Right renal pelvis (tissue), 4 donors: ENCODE measurements at regions not wholly inside any gene's neighbourhood (a gene's known extent, or its start where the extent isn't known, plus 50 kb on each side); places are given as distances from the start of the nearest gene placed in this dataset.
"Not testable (repeated sequence)": the region's sequence is repeated elsewhere in the genome, so short reads cannot be mapped to it uniquely, and the experiment has no call there.

Source experiments
- DNase-seq, 4 donors: peaks; one replicate each; pipeline ENCODE4 v3.0.0-alpha.2; 2013; ENCODE audit warnings: low read depth in 4 of 4, low spot score in 3 of 4, missing footprints in 1 of 4

DNA sequence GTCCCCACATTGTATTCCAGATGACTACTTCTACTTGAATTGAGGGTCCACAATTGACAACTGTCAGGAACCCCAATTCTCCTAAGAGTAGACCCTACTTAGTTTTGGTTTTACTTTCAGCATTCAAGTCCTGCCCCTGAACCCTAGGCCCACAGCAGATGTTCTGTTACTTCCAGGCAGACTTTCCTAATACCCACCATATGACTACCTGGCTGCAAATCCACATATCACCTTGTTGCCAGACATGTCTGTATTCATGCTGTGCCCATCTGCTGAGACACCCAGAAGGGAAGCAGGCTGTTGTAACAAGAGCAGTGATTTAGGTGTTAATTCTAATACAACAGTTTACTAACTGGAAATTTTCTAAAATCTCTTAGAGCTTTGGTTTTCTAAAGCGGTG lies 235.1 kb upstream of the CCDC54 start:
- DNase-seq, result no peak

DNA sequence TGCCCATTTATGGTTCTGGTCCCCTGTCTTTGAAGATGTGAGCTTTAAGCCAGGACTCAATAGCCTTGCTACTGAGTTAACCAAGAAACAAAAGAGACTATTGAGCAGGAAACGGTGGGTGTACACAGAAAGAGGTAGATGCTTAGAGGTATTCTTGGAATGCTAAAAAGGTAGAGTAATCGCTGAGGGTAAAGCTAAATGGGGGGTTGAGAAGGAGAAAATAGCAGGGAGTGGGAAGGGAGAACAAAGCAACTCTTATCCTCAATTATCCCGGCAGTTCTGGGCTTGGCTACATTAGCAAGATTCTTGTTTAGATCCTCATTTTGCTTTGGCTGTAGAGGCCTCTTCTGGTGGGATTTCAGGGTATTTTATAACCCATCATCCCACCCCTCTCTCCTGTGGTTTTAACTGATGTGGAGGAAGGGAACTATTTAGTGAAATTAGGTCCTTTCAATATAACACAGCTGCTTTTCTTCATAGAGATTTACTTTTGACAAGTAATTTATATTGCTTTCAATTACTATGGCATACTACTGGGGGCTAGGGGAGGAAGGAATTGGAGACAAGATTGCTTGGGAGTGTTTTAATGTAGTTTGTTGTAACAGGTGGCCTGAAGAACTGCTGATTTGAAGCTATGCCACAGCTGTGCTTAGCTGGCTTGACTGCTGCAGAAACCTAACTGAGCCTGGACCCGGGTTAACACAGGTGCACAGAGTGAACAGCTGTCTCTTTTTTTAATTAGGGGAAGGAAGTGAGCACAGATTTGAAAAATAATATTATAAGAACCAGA lies 234.3 kb upstream of the CCDC54 start:
- peak in 2 of 4 donors; percentile 34 to 35 for DNase-seq

DNA sequence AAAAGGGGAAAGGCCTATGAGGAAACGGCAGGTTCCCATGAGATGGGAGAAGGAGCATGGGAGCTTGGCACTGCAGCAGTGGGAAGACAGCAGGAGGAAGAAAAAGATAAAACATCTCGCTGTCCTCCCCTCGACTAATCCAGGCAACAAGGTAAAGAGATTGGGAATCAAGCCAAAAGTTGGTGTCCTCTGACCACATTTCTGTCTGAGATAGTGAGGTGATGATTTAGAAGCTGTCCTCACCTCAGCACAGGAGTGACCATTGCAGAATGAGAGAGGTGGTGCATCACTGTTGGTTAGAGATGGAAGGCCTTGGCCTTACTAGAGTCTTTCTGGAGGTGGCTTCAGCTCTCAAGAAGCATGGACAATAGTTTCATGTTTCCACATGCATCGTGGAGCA lies 226.6 kb upstream of the CCDC54 start:
- DNase-seq, result no peak

DNA sequence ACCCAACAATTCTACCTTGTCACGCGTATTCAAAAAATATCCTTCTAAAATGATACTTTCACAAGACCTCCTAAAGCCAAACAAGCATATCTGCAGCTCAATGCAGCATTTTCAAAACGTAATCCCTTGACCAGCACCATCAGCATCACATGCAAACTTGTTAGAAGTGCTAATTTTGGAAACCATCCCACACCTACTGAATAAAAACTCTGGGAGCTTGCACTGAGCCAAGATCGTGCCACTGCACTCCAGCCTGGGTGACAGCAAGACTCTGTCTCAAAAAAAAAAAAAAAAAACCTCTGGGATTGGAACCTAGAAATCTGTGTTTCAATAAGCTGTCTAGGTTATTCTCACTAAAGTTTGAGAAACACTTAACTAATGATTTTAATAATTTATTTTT lies 223.3 kb upstream of the CCDC54 start:
- no peak for DNase-seq

DNA sequence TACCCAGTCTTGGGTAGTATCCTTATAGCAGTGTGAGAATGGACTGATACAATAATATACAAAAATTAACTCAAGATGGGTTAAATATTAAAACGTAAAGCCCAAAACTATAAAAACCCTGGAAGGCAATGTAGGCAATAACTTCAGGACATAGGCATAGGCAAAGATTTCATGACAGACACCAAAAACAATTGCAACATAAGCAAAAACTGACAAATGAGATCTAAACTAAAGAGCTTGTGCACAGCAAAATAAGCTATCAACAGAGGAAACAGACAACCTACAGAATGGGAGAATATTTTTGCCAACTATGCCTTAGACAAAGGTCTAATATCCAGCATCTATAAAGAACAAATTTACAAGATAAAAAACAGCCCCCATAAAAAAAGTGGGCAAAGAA lies 204.8 kb upstream of the CCDC54 start:
- DNase-seq, result no peak

DNA sequence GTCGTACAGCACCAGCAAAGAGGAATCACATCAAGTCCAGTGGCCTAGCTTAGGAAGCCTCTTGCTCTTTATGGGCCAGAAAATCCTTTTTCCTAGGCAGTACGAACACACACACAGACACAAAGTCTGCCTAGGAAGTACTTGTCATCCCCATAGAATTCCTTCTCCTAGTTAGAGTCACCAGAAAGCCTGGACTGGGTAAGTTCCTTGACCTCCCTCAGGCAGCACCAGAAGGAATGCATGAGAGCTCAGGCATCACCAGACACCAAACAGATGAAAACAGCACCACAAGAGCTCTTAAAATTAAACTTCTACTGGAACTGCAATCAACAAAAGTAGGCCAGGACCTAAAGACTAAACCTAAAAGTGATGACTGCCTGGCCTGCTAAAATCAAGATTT lies 192.9 kb upstream of the CCDC54 start:
- no peak for DNase-seq

DNA sequence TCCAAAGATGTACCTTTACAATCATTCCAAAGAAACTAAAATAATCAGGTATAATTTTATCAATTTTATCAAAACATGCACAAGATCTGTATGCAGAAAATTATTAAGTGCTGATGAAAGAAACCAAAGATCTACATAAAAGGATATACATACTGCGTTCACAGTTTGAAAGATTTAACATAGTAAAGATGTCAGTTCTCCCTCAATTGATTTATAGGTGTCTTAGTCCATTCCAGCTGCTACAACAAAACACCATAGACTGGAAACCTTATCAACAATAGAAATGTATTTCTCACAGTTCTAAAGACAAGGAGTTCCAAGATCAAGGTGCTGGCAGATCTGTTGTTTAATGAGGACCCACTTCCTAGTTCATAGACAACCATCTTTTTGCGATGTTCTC lies 189.0 kb upstream of the CCDC54 start:
- DNase-seq, result no peak

DNA sequence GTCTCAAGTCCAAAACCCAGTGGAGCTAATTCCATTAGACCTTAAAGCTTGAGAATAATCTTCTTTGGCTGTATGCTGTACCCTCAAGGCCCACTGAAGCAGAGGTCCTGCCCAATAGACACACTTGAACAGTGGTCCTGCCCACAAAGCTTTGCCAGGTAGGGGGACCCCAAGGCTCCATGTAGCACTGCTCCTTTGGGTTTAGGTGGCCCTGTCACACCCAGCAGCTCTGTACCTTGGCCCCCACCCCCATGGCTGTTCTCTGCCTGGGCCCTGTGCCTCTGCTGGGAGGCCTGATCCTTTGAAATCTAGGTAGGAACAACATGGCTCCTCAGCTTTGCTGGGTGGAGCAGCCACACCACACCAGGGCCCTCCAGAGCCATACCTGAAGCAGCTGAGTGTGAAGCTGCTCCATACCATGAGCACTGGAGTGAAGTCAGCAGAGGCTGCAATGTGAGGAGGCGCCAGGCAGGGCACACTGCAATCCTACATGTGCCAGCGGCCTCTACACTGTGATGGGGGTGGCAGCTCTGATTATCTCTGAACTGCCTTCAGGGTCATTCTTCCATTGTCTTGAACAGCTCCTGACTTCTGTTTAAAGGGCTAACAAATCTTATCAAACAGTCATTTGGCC lies 188.0 kb upstream of the CCDC54 start:
- DNase-seq, result no peak

DNA sequence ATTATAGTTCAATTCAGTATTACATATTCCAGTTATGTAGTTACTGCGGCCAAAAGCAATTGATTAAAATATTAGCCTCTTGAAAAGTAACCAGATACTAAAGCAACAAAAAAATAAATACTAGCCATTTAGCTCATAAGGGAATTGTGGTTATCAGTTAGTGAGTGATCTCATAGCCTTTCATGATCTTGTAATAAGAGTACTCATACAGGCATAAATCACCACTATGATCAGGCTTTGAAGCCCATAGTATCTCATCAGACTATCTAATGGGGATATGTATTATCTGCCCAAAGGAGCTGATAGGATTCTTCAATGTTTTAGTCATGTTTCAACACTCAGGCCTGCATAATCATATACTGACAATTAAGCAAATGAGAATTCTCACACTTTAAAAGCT lies 184.1 kb upstream of the CCDC54 start:
- no peak for DNase-seq

DNA sequence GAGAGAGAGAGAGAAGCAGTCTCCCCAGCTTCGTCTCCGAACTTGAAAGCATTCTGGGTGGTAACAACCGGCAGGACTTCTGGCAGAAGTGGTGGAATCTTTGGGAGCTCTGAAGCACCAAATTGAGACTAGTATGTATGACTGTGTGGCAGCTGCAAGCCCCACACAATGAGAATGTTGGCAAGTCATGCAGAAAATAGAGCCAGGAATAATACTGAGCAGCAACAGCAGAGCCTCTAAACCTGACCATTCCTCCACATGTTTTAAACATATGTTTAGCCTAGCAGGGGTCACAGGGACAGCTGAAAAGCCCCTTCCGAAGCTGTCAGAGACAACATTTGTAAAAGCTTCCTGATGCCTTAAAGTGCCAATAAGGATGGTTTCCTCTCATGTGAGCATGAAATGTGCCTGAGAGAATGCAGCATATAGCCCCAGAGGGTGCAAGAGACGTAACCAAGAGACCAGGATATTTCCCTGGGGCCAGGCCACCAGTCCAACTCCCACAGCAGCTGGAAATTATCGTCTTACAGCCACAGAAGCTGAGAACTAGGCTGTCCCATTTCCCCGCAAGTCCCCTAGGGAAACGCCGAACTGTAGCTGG lies 178.6 kb upstream of the CCDC54 start:
- DNase-seq, result peak in 1 of 4 donors; percentile 52

DNA sequence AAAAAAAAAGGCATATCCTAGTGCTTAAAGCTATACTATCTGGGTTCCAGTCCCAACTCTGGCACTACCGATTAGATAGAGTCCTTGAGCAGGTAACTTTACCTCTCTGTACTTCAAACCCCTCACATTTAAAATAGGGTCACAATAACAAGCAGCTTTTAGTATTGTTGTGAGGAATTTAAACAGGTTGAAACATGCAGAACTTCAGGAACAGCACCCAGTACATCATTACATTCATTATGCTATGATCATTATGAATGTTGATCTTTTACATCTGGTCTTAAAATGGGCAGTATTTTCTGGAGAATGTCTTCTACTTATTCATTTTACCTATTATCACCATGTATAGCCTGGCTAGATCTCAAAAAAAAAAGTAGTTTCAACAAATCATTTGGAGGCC lies 176.1 kb upstream of the CCDC54 start:
- DNase-seq, result no peak

DNA sequence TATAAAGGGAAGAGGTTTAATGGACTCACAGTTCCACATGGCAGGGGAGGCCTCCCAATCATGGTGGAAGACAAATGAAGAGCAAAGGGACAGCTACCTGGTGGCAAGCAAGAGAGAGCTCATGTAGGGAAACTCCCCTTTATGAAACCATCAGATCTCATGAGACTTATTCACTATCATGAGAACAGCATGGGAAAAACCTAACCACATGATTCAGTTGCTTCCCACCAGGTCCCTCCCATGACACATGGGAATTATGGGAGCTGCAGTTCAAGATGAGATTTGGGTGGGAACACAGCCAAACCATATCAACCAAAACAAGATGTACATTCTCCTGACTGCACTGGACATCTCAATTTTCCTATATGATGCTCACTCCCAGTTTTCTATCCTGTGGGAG lies 174.4 kb upstream of the CCDC54 start:
- not testable (repeated sequence) for DNase-seq

DNA sequence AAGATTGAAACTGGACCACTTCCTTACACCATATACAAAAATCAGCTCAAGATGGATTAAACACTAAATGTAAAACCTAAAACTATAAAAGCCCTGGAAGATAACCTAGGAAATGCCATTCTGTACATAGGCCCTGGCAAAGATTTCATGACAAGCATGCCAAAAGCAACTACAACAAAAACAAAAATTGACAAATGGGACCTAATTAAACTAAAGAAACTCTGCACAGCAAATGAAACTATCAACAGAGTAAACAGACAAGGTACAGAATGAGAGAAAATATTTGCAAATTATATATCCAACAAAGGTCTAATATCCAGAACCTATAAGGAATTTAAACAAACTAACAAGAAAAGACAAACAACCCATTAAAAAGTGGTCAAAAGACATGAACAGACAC lies 173.1 kb upstream of the CCDC54 start:
- no peak for DNase-seq

DNA sequence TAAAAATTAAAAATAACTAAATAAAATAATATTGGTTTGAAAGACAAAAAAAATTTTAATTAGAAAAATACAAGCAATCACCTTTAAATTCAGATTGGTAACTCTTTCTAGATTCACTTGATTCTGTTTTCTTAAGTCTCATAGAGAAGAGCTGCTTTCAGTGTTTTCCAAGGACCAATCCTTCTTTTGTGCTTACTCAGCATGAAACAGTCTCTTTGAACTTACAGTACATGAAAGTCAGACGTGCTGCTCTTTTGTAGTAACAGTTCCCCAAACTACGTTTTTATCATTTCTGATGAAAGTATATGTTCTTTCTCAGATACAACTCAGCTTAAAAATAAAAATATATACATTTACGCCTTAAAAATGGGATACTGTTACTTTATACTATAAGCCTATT lies 171.9 kb upstream of the CCDC54 start:
- no peak for DNase-seq

DNA sequence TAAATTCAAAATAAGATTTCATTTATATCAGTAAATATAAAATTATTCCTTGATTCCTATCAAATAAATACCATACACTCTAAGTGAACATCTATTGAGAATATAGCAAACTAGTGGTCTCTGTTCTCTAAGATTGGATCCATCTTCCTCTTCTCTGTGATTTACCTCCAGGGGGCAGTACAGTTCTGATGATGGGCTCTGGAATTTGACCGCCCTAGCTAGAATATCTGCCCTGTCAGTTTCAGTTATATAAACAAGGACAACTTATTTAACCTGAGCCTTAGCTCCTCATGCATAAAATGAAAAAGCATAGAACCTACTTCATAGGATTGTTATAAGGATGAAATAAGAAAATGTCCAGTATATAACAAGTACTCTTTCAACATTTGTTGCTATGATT lies 171.1 kb upstream of the CCDC54 start:
- no peak for DNase-seq

DNA sequence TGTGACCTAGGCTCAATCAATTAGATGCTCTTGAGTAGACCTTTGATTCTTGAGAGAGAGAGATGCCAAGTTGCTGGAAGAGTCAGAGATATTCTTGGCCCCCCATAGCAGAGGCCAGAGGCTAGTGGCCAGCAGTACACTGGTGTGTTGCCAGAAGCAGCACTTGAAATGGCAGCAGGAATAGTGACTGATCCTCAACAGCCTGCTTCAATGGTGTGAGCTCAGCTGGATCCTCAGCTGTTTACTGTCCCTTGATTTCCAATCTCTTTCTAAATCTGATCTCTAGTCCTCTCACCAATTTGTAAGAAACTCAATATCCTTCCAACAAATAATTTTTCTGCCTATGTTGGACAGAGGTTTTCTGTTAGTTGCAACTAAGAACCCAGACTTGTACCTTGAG lies 170.3 kb upstream of the CCDC54 start:
- no peak for DNase-seq

DNA sequence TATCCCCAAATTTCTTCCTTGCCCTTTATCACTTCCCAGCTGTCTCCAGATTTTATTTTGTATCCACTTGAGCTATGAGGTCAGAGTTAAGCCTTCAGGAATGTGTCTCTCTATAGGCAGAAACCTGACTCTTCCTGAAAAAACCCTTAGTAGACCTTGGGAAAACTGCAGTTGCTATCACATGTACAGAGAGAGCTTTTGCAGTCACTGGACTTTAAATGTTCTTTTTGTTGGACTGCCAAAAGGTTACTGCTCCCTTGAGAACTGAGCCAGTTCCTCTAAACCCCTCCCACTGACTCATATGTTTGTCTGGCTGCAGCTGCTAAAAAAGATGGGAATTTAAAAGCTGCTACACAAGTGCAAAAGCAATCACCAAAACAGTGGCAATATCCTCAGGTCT lies 169.1 kb upstream of the CCDC54 start:
- DNase-seq, result peak; percentile 64 to 80 (median 75)

DNA sequence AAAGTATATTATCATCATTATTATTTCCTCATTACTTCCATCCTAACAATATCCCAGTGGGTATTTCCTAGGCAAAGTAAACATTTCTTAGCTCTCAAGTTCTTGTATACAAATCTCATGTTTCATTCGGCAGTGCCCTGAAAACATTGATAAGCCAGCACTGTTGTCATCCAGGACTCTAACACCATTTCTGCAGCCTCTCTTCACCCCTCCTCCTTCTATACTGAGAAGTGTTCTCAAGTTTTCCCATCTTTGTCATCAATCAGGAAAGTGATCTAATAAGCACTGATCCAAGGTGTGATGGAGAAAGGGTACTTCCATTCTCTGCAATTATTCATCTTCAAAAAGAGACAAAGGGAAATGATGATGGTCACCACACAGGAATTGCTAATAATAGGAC lies 168.4 kb upstream of the CCDC54 start:
- no peak for DNase-seq

DNA sequence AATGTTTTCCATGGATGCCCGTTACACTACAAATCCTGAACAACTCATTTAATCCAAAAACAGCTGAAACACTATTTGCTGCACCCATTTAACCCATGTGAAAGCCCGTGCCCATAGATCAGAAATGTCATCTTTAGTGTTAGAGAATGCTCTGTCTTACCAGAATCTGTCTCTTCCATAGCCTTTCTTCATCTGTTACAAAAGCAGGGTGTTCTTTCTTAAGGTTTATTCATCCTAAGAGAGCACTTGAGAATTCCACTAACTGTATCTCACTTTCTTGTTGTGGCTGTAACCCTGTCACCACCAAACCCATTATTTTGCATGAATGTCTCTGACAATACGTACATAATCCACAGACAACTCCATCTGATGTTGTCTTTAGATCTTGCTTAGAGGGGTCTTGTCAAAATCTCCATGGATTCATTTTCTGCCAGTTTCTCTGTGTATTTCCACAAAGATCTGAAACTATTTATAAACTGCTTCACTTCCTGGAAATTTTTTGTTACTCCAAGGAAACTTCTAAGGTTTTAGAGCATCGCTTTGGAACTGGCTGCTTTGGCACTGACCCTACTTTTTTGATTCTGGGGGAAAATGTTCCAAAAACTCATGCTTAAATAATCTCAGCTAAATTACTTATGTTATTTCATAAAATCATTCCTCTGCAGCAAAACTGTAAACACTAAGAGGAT lies 167.8 kb upstream of the CCDC54 start:
- no peak for DNase-seq

DNA sequence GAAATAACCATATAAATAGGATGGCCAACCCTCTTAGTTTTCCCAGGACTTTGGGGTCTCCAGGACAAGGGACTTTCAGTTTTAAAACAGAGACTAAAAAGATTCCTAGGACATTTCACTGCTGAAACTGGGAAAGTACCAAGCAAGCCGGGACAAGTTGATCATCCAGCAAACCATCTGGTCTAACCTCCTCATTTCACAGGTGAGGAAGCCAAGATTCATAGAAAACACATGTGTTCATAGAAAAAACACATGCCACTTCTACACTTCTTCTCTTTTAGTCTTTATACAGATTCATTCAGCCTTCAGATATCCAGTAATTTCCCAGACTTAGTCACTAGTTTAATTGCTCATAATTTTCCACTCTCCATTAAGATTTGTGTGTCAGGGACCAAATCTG lies 165.6 kb upstream of the CCDC54 start:
- DNase-seq, result no peak

DNA sequence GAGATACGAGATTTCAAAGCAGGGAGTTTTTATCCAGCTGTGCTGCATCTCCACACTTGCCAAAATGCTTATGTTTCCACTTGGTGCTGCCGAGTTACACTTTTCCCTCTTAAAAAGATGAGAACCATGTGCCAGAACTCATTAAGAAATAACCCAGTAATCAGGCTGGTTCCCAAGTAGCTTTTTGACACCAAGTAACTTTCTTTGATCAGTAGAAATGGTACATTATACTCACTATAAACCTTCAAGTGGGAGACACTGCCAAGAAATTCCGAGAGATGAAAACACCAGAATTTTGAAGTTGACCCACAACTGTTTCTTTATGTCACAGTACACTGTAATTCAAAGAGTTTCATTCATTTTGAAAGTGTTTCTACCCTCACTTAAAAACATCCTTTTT lies 164.6 kb upstream of the CCDC54 start:
- DNase-seq, result no peak
